Caco-2 (cell line): ENCODE measurements at regions not wholly inside any gene's neighbourhood (a gene's known extent, or its start where the extent isn't known, plus 50 kb on each side); places are given as distances from the start of the nearest gene placed in this dataset.

Source experiments
- BruUV-seq: library from RNA; stranded (reverse); fragments of 400-500 nt; replicated peaks from 2 replicates; lab custom pipeline; 2021; lab: Mats Ljungman, UMichigan
- CTCF ChIA-PET: fragments of 300-600 bp; sonication (Branson Sonifier 250); formaldehyde crosslinking; loops from one replicate; lab custom pipeline; 2022; ENCODE audit warnings: antibody characterized with exemption; lab: Charles Lee
- POLR2A ChIA-PET: fragments of 300-600 bp; sonication (Branson Sonifier 250); formaldehyde crosslinking; loops from one replicate; lab custom pipeline; 2022; ENCODE audit warnings: antibody characterized with exemption; lab: Charles Lee
- DNase-seq, 2 experiments: peaks; one replicate each; pipeline versions ENCODE4 v3.0.0 to v3.0.0-alpha.2; 2020 to 2022
- H3K27me3 ChIP-seq: replicated peaks from 2 replicates; pipeline ENCODE4 v1.6.0; 2011; ENCODE audit warnings: low read length; ENCODE audit not compliant: control insufficient read depth, insufficient read depth
- H3K36me3 ChIP-seq: 2 replicates; pipeline ENCODE4 v1.5.1; 2011; ENCODE audit warnings: low read length; ENCODE audit not compliant: control insufficient read depth, insufficient read depth
- H3K4me1 ChIP-seq: fragments of 250-450 bp; sonication (Bioruptor Pico); 2 replicates; pipeline ENCODE4 v1.5.1; 2020; ENCODE audit warnings: mild to moderate bottlenecking
- H3K4me3 ChIP-seq: 2 replicates; pipeline ENCODE4 v1.5.1; 2011; ENCODE audit warnings: low read depth, mild to moderate bottlenecking, control low read depth, low read length
- H3K9me3 ChIP-seq: fragments of 250-450 bp; sonication (Bioruptor Pico); 2 replicates; pipeline ENCODE4 v1.5.1; 2020; ENCODE audit warnings: mild to moderate bottlenecking, moderate library complexity
- H3K27ac Mint-ChIP-seq: one replicate; pipeline ENCODE4 v1.8.0; 2022; ENCODE audit warnings: mixed read lengths; ENCODE audit not compliant: unreplicated experiment
- H3K27me3 Mint-ChIP-seq: one replicate; pipeline ENCODE4 v1.8.0; 2022; ENCODE audit warnings: mixed read lengths; ENCODE audit not compliant: insufficient read depth, unreplicated experiment
- H3K36me3 Mint-ChIP-seq: one replicate; pipeline ENCODE4 v1.8.0; 2022; ENCODE audit warnings: mild to moderate bottlenecking, mixed read lengths; ENCODE audit not compliant: insufficient read depth, unreplicated experiment
- H3K4me1 Mint-ChIP-seq: one replicate; pipeline ENCODE4 v1.8.0; 2022; ENCODE audit warnings: low read depth, mixed read lengths; ENCODE audit not compliant: unreplicated experiment
- H3K4me3 Mint-ChIP-seq: one replicate; pipeline ENCODE4 v1.8.0; 2022; ENCODE audit warnings: mild to moderate bottlenecking, moderate library complexity, mixed read lengths; ENCODE audit not compliant: unreplicated experiment
- H3K9me3 Mint-ChIP-seq: one replicate; pipeline ENCODE4 v1.8.0; 2022; ENCODE audit warnings: mixed read lengths; ENCODE audit not compliant: unreplicated experiment
- intact Hi-C: fragments of 100-400 bp; cut with micrococcal nuclease; formaldehyde crosslinking; loops from one replicate; pipeline ENCODE4 v1.10.0; 2022; ENCODE audit not compliant: unreplicated experiment
- TF ChIP-seq, protein P1 (sequence below), 2 experiments: fragments of 200-600 bp in 1 of 2; IDR thresholded peaks; 1 replicate in 1 of 2; 2 replicates in 1 of 2; pipeline versions ENCODE4 v1.5.1 to v1.8.0; 2011 to 2022; ENCODE audit warnings: antibody characterized with exemption in 1 of 2, control low read depth in 1 of 2, inconsistent platforms in 1 of 2, low read depth in 1 of 2, low read length in 1 of 2, mild to moderate bottlenecking in 1 of 2, moderate library complexity in 1 of 2; ENCODE audit not compliant: insufficient read depth in 1 of 2, severe bottlenecking in 1 of 2, unreplicated experiment in 1 of 2

DNA sequence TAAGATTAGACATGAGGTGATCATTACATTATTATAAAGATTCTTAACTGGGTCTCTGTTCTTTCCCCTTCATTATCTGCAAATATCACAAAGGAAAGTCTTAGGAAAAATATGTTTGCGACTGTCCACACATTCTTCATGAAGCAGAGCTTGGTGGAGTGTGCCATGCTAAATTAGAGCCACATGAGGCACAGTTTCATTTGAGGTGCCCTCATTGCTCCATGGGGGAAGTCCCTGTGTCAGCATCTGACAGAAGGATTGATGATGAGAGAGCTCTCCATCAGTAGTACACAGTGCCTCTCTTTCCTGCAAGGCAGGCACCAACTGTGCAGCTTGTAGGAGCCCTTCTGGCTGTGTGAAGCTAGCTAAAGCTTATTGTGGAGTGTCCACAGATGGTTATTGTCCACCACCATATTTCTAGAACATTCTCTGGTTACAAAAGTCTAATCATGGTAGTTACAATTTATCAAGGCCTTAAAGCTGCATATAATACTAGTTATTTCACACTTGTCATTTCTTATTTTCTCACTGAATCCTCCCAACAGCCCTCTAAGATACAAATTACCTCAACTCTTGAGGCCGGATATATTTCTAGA is 63.9 kb downstream of the C9orf152 start:
- Histone ChIP-seq H3K36me3 (no peaks in the 10 kb centered on the region; the same call in 1 of the 2 replicates), H3K4me3 (no peak overlapping the region), H3K9me3 (no peaks in the 10 kb centered on the region), H3K4me1 (peaks cover 7% of the 10 kb centered on the region; the same call in 1 of the 2 replicates), H3K27me3 (no peaks in the 10 kb centered on the region)
- intact Hi-C loops: no loop called here
- ChIA-PET POLR2A (interaction anchor here (0.9 kb wide), 1 partner anchor 19 kb away, joined by 3 read pairs; no protein-coding TSS in a partner anchor), CTCF (interaction anchor here (0.9 to 1.3 kb wide), 2 partner anchors 71 to 241 kb away, joined by 3 read pairs; no protein-coding TSS in a partner anchor)
- H3K9me3 Mint-ChIP-seq: no peaks in the 10 kb centered on the region
- no peak for DNase-seq
- no peak overlapping the region for H3K4me3 Mint-ChIP-seq
- peaks cover 43% of the 10 kb centered on the region for H3K4me1 Mint-ChIP-seq
- H3K36me3 Mint-ChIP-seq: peaks cover 100% of the 10 kb centered on the region
- TF ChIP-seq, protein P1, sequence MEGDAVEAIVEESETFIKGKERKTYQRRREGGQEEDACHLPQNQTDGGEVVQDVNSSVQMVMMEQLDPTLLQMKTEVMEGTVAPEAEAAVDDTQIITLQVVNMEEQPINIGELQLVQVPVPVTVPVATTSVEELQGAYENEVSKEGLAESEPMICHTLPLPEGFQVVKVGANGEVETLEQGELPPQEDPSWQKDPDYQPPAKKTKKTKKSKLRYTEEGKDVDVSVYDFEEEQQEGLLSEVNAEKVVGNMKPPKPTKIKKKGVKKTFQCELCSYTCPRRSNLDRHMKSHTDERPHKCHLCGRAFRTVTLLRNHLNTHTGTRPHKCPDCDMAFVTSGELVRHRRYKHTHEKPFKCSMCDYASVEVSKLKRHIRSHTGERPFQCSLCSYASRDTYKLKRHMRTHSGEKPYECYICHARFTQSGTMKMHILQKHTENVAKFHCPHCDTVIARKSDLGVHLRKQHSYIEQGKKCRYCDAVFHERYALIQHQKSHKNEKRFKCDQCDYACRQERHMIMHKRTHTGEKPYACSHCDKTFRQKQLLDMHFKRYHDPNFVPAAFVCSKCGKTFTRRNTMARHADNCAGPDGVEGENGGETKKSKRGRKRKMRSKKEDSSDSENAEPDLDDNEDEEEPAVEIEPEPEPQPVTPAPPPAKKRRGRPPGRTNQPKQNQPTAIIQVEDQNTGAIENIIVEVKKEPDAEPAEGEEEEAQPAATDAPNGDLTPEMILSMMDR (IDR thresholded peaks at IDR 0.05; ENCODE audit: insufficient read depth in 1 of 2, low read depth in 1 of 2, low read length in 1 of 2, severe bottlenecking in 1 of 2, unreplicated experiment in 1 of 2): no peak
- H3K27me3 Mint-ChIP-seq: no peaks in the 10 kb centered on the region
- no peak overlapping the region for H3K27ac Mint-ChIP-seq
- no TSS peak for BruUV-seq

DNA sequence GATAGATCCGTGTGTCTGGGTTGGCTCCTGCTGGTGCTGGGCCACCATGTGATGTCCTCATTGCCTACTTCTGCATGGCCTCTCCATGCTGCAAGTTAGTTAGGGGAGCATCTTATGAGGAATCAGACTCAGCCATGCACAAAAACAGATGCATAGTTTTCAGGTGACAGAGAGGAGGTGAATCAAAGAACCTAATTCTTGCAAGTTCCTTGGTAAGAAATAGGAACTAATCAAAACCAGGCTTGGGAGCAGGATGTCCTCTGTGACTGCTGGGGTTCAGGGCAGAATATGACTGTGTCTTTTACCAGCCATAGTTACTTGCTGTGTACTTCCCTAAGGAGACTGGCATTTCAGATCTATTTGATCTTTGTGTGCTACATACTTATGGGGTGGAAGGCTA is 61.6 kb downstream of the C9orf152 start:
- ChIA-PET POLR2A (no interaction called here), CTCF (no interaction called here)
- Mint-ChIP-seq H3K36me3 (peaks cover 100% of the 10 kb centered on the region), H3K4me1 (peaks cover 41% of the 10 kb centered on the region), H3K27ac (no peak overlapping the region), H3K9me3 (no peaks in the 10 kb centered on the region), H3K4me3 (no peak overlapping the region), H3K27me3 (no peaks in the 10 kb centered on the region)
- intact Hi-C loops: no loop called here
- Histone ChIP-seq H3K36me3 (no peaks in the 10 kb centered on the region; the same call in 1 of the 2 replicates), H3K9me3 (no peaks in the 10 kb centered on the region), H3K4me1 (peaks cover 3% of the 10 kb centered on the region; the same call in 1 of the 2 replicates), H3K4me3 (no peak overlapping the region), H3K27me3 (no peaks in the 10 kb centered on the region)
- no TSS peak for BruUV-seq
- DNase-seq: no peak
- TF ChIP-seq, protein P1 (IDR thresholded peaks at IDR 0.05; ENCODE audit: insufficient read depth in 1 of 2, low read depth in 1 of 2, low read length in 1 of 2, severe bottlenecking in 1 of 2, unreplicated experiment in 1 of 2): no peak

DNA sequence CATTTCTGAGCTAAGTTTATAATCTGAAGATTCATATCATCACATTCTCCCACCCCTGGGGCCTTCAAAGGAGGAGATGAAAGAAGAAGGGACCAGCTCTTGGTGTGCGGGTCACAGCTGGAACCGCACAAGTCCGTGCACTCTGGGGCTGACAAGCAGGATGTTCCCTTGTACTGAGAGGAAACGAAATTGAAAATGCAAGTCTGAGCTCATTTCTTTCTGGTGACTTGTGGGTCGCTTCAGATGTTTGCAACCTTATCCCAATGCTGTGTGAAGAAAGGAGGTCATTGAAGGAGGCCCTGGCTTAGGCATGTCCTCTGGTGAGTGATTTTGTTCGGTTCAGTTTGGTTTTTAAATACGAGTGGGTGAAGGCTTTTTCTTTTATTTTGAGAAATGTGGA is 59.6 kb downstream of the C9orf152 start:
- Mint-ChIP-seq H3K27me3 (no peaks in the 10 kb centered on the region), H3K27ac (no peak overlapping the region), H3K4me1 (peaks cover 41% of the 10 kb centered on the region), H3K9me3 (no peaks in the 10 kb centered on the region), H3K4me3 (no peak overlapping the region), H3K36me3 (peaks cover 100% of the 10 kb centered on the region)
- DNase-seq: no peak
- H3K36me3 ChIP-seq: no peaks in the 10 kb centered on the region; the same call in 1 of the 2 replicates
- no peaks in the 10 kb centered on the region for H3K9me3 ChIP-seq
- no peaks in the 10 kb centered on the region for H3K4me1 ChIP-seq
- no peaks in the 10 kb centered on the region for H3K27me3 ChIP-seq
- CTCF ChIA-PET: no interaction called here
- intact Hi-C loops: no loop called here
- no TSS peak for BruUV-seq
- POLR2A ChIA-PET: no interaction called here
- H3K4me3 ChIP-seq: no peak overlapping the region
- TF ChIP-seq, protein P1 (IDR thresholded peaks at IDR 0.05; ENCODE audit: insufficient read depth in 1 of 2, low read depth in 1 of 2, low read length in 1 of 2, severe bottlenecking in 1 of 2, unreplicated experiment in 1 of 2): no peak
